HG02870 (cell line): ENCODE measurements at regions not wholly inside any gene's neighbourhood (a gene's known extent, or its start where the extent isn't known, plus 50 kb on each side); places are given as distances from the start of the nearest gene placed in this dataset.

Experiments used
- ATAC-seq: cut with Tn5 transposase; IDR thresholded peaks from one replicate; pipeline ENCODE4 v1.9.1; 2021; ENCODE audit warnings: mild to moderate bottlenecking, moderate library complexity; ENCODE audit not compliant: unreplicated experiment

- ATAC-seq: no peak
Observed at GRCh38 chr16:6946802-6947201, 385.8 kb upstream of the RBFOX1 start.

GRCh38 chr16:6946106-6946505 is 386.5 kb upstream of the RBFOX1 start:
- no peak for ATAC-seq

- no peak for ATAC-seq
Observed at GRCh38 chr16:6940968-6941367, 391.7 kb upstream of the RBFOX1 start.

- no peak for ATAC-seq
Observed at GRCh38 chr16:6937641-6938040, 395.0 kb upstream of the RBFOX1 start.

GRCh38 chr16:6932871-6933385 is 399.7 kb upstream of the RBFOX1 start:
- ATAC-seq: no peak

- no peak for ATAC-seq
Observed at GRCh38 chr16:6929868-6930267, 402.8 kb upstream of the RBFOX1 start.

GRCh38 chr16:6926762-6927161 is 405.9 kb upstream of the RBFOX1 start:
- ATAC-seq: no peak

GRCh38 chr16:6926341-6926740 is 406.3 kb upstream of the RBFOX1 start:
- no peak for ATAC-seq

- ATAC-seq: no peak
Observed at GRCh38 chr16:6918646-6919045, 414.0 kb upstream of the RBFOX1 start.

- ATAC-seq: no peak
Observed at GRCh38 chr16:6916946-6917345, 415.7 kb upstream of the RBFOX1 start.

GRCh38 chr16:6913566-6913965 is 419.1 kb upstream of the RBFOX1 start:
- ATAC-seq: no peak

- ATAC-seq: no peak
Observed at GRCh38 chr16:6910301-6910700, 422.3 kb upstream of the RBFOX1 start.

- ATAC-seq: no peak
Observed at GRCh38 chr16:6905601-6906000, 427.0 kb upstream of the RBFOX1 start.

GRCh38 chr16:6903671-6904070 is 429.0 kb upstream of the RBFOX1 start:
- ATAC-seq: no peak

GRCh38 chr16:6898896-6899295 is 433.7 kb upstream of the RBFOX1 start:
- ATAC-seq: no peak

GRCh38 chr16:6897876-6898485 is 434.7 kb upstream of the RBFOX1 start:
- ATAC-seq: no peak

- no peak for ATAC-seq
Observed at GRCh38 chr16:6892966-6893365, 439.7 kb upstream of the RBFOX1 start.

- ATAC-seq: no peak
Observed at GRCh38 chr16:6891496-6891895, 441.1 kb upstream of the RBFOX1 start.

GRCh38 chr16:6888531-6888930 is 444.1 kb upstream of the RBFOX1 start:
- ATAC-seq: no peak

- no peak for ATAC-seq
Observed at GRCh38 chr16:6884002-6884401, 448.6 kb upstream of the RBFOX1 start.

- ATAC-seq: no peak
Observed at GRCh38 chr16:6880263-6880662, 452.4 kb upstream of the RBFOX1 start.

GRCh38 chr16:6864671-6865070 is 468.0 kb upstream of the RBFOX1 start:
- ATAC-seq: no peak

- ATAC-seq: no peak
Observed at GRCh38 chr16:6864244-6864643, 468.4 kb upstream of the RBFOX1 start.
